Activated naive CD4-positive, alpha-beta T cell treated with anti-CD3 and anti-CD28 coated beads for 36 hours (primary cell): ENCODE measurements at regions not wholly inside any gene's neighbourhood (a gene's known extent, or its start where the extent isn't known, plus 50 kb on each side); places are given as distances from the start of the nearest gene placed in this dataset.
"Not testable (repeated sequence)": the region's sequence is repeated elsewhere in the genome, so short reads cannot be mapped to it uniquely, and the experiment has no call there.

Experiments
- CTCF ChIA-PET: fragments of 350-600 bp; sonication (Branson Sonifier 250); formaldehyde crosslinking; loops from one replicate; lab custom pipeline; 2021; ENCODE audit warnings: antibody characterized with exemption; lab: Charles Lee
- DNase-seq: peaks from one replicate; pipeline ENCODE4 v3.0.0-alpha.2; 2020
- H3K27ac Mint-ChIP-seq: one replicate; pipeline ENCODE4 v1.8.0; 2021; ENCODE audit warnings: mild to moderate bottlenecking, mixed read lengths
- H3K27me3 Mint-ChIP-seq: one replicate; pipeline ENCODE4 v1.8.0; 2021; ENCODE audit warnings: low read depth, mixed read lengths
- H3K36me3 Mint-ChIP-seq: one replicate; pipeline ENCODE4 v1.8.0; 2021; ENCODE audit warnings: low read depth, mixed read lengths
- H3K4me1 Mint-ChIP-seq: one replicate; pipeline ENCODE4 v1.8.0; 2021; ENCODE audit warnings: low read depth, mixed read lengths
- H3K4me3 Mint-ChIP-seq: one replicate; pipeline ENCODE4 v1.8.0; 2021; ENCODE audit warnings: mild to moderate bottlenecking, moderate library complexity, mixed read lengths
- H3K9me3 Mint-ChIP-seq: one replicate; pipeline ENCODE4 v1.8.0; 2021; ENCODE audit warnings: mixed read lengths
- intact Hi-C: fragments of 100-400 bp; cut with micrococcal nuclease; formaldehyde crosslinking; loops from one replicate; pipeline ENCODE4 v1.15.1; 2023

DNA sequence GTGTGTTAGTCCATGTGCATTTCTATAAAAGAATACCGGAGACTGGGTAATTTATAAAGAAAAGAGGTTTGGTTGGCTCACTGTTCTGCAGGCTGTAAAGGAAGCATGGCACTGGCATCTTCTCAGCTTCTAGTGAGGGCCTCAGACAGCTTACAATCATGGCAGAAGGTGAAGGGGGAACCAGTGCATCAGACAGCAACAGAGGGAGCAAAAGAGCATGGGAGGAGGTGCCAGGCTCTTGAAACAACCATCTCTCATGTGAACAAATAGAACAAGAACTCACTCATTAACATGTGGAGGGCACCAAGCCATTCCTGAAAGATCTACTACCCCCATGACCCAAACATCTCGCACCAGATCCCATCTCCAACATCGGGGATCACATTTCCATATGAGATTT lies 89.2 kb upstream of the IL33 start:
- no peaks in the 10 kb centered on the region for H3K36me3 Mint-ChIP-seq
- CTCF ChIA-PET, result no interaction called here

DNA sequence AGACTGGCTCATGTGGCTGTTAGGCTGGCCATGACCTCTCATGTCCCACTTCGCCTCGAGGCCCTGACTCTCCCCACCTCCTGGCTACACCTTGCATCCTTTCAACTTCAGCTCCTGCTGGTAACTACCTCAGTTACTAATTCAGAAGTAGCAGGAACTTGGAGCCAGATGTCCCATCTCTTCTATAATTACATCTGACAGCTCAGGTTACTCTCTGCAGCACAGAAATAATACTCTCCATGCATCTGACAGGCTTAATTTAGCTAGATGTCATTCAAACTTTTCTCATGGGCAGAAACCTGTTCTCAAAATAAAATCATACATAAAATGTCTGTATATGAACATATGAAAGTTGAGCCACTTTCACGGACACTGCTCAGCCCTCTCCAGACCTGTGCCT lies 92.2 kb upstream of the IL33 start:
- intact Hi-C loops, result no loop called here
- no peaks in the 10 kb centered on the region for H3K9me3 Mint-ChIP-seq
- H3K27ac Mint-ChIP-seq, result no peak overlapping the region
- no peak for DNase-seq
- no peaks in the 10 kb centered on the region for H3K36me3 Mint-ChIP-seq
- H3K4me1 Mint-ChIP-seq, result no peaks in the 10 kb centered on the region
- H3K4me3 Mint-ChIP-seq, result no peak overlapping the region
- no peaks in the 10 kb centered on the region for H3K27me3 Mint-ChIP-seq
- CTCF ChIA-PET, result no interaction called here

More for the DNA sequence above, 89.2 kb upstream of the IL33 start:
- no peak overlapping the region for H3K27ac Mint-ChIP-seq
- H3K4me1 Mint-ChIP-seq, result no peaks in the 10 kb centered on the region
- intact Hi-C loops, result no loop called here
- no peak for DNase-seq
- H3K9me3 Mint-ChIP-seq, result no peaks in the 10 kb centered on the region
- H3K4me3 Mint-ChIP-seq, result no peak overlapping the region
- H3K27me3 Mint-ChIP-seq, result peaks cover 2% of the 10 kb centered on the region

DNA sequence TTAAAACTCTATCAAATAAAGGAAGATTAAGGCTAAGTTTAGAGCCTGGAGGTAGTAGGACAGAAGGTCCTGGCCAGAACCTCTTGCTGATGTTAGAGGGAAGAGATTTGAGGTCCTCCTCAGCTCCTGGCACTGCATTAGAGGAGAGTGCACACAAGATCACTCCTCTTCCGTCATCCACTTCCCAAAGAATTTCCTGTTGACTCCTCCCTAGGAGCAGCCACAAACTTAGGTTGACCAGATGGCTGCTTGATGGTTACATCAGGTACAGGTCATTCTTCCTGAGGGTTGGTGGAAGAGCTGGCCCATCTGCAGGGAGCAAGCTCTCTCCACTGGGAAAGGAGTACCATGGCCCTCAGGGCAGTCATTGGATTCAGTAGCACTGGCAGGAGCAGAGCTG lies 93.9 kb upstream of the IL33 start:
- Mint-ChIP-seq H3K9me3 (no peaks in the 10 kb centered on the region), H3K36me3 (no peaks in the 10 kb centered on the region), H3K27me3 (no peaks in the 10 kb centered on the region), H3K4me1 (no peaks in the 10 kb centered on the region), H3K4me3 (no peak overlapping the region), H3K27ac (no peak overlapping the region)
- DNase-seq, result no peak
- intact Hi-C loops, result no loop called here
- CTCF ChIA-PET, result interaction anchor here (0.9 kb wide), 1 partner anchor 11 kb away, joined by 3 read pairs; no protein-coding TSS in a partner anchor

DNA sequence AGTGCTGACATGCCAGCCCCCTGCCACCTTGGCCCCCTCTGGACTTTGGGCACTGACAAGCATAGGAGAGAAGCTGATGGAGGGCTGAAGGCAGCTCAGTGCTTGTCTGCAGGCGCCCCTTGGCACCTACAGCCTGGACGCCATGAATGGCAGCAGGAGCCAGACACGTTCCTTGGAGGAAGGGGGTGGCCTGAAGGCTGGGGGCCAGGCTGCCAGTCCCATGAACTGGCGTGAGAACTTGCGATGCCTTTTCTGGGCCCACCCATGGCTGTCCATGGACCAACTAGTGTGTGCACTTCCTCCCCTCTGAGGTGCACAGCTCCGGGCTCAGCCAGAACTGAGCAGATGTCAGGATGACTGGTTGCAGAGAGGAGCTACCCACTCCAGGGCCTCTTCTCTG lies 99.0 kb upstream of the RANBP6 start:
- CTCF ChIA-PET, result interaction anchor here (0.7 kb wide), 1 partner anchor 280 kb away, joined by 3 read pairs; no protein-coding TSS in a partner anchor
- Mint-ChIP-seq H3K27me3 (no peaks in the 10 kb centered on the region), H3K4me1 (peaks cover 8% of the 10 kb centered on the region), H3K27ac (no peak overlapping the region), H3K36me3 (no peaks in the 10 kb centered on the region), H3K9me3 (peaks cover 3% of the 10 kb centered on the region), H3K4me3 (no peak overlapping the region)
- intact Hi-C loops, result no loop called here
- no peak for DNase-seq

DNA sequence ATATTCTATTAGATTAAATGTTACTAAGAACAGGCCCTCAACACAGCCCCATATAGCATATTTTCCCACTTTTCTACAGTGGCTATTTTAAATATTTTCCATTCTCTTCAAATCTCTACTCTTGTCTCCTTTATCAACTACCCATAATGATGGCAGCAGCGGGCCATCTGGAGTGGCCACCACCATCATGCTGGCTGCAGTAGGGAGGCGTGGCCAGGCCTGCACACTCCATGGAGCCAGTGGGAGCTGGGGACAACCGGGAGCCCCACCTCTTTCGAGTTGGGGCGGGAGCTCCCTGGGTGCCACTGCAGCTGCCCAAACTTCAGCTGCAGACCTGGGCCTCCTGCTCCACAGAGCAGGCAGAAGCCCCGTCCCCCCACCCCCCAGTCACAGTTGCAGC lies 98.4 kb upstream of the RANBP6 start:
- H3K9me3 Mint-ChIP-seq, result peaks cover 3% of the 10 kb centered on the region
- no peaks in the 10 kb centered on the region for H3K27me3 Mint-ChIP-seq
- CTCF ChIA-PET, result no interaction called here

DNA sequence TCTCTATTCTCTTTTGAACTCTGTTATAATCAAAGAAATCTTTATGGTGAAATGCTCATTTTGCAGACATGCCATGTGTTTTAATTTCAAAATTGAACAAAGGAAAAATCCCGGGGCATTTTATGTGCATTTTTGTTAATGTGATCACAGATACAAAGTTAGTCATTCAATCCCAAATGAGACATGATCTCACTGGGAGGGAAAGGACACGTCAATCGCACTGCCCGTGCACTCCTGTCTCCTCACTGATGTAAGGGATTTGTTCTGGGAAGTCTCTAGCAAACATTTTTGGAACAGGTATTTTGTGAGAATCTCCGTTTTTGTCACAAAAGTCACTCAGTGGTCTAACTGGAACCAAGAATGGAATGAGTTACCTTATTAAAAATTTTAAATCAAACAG lies 97.9 kb upstream of the RANBP6 start:
- Mint-ChIP-seq H3K27ac (no peak overlapping the region), H3K9me3 (peaks cover 3% of the 10 kb centered on the region)

More for the DNA sequence above, 98.4 kb upstream of the RANBP6 start:
- Mint-ChIP-seq H3K4me1 (peaks cover 11% of the 10 kb centered on the region), H3K27ac (no peak overlapping the region), H3K36me3 (no peaks in the 10 kb centered on the region), H3K4me3 (no peak overlapping the region)
- intact Hi-C loops, result no loop called here
- DNase-seq, result no peak

DNA sequence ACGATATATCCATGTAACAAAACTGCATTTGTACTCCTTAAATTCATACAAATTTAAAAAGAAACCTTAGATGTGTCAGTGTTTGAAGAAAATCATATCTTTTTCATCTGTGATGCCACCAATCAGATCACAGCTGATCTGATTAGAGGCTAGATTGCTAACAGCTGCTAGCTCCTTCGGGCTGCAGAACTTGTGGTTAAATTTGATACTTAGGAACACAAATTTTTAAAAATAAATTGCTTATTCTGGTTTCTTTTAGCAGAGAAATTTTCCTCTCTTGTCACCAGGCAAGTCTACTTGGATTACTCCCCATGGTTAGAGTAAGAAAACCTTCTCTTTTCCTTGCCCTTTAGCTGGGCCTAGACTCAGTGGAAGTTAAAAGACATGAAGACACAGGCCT lies 94.6 kb upstream of the RANBP6 start:
- Mint-ChIP-seq H3K4me3 (no peak overlapping the region), H3K27me3 (no peaks in the 10 kb centered on the region), H3K9me3 (no peaks in the 10 kb centered on the region), H3K27ac (no peak overlapping the region), H3K36me3 (no peaks in the 10 kb centered on the region), H3K4me1 (peaks cover 24% of the 10 kb centered on the region)
- CTCF ChIA-PET, result no interaction called here
- no peak for DNase-seq
- intact Hi-C loops, result no loop called here

More for the DNA sequence above, 97.9 kb upstream of the RANBP6 start:
- intact Hi-C loops, result no loop called here
- no peak for DNase-seq
- H3K27me3 Mint-ChIP-seq, result no peaks in the 10 kb centered on the region
- H3K4me1 Mint-ChIP-seq, result peaks cover 11% of the 10 kb centered on the region
- no peaks in the 10 kb centered on the region for H3K36me3 Mint-ChIP-seq
- H3K4me3 Mint-ChIP-seq, result no peak overlapping the region
- CTCF ChIA-PET, result no interaction called here

DNA sequence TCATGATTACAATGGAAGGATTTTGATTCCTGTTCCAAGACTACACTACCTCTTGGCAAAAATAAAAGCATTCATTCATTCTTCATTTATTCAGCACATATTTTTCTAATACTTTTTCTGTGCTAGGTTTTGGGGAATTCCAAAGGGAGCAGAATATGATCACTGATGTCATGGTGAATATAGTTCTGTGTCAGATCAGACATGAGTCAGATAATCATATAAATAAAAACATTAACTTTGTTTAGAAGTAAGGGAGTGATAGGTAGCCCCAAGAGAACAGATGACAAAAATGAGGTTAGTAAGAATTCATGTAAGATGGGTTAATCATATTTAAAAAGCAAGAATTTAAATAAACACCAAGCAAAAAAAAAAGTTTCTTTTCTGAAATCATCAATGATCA lies 94.1 kb upstream of the RANBP6 start:
- H3K4me3 Mint-ChIP-seq, result no peak overlapping the region
- CTCF ChIA-PET, result no interaction called here
- peaks cover 24% of the 10 kb centered on the region for H3K4me1 Mint-ChIP-seq
- intact Hi-C loops, result no loop called here
- no peaks in the 10 kb centered on the region for H3K9me3 Mint-ChIP-seq
- no peaks in the 10 kb centered on the region for H3K36me3 Mint-ChIP-seq
- no peak overlapping the region for H3K27ac Mint-ChIP-seq
- no peak for DNase-seq
- no peaks in the 10 kb centered on the region for H3K27me3 Mint-ChIP-seq

DNA sequence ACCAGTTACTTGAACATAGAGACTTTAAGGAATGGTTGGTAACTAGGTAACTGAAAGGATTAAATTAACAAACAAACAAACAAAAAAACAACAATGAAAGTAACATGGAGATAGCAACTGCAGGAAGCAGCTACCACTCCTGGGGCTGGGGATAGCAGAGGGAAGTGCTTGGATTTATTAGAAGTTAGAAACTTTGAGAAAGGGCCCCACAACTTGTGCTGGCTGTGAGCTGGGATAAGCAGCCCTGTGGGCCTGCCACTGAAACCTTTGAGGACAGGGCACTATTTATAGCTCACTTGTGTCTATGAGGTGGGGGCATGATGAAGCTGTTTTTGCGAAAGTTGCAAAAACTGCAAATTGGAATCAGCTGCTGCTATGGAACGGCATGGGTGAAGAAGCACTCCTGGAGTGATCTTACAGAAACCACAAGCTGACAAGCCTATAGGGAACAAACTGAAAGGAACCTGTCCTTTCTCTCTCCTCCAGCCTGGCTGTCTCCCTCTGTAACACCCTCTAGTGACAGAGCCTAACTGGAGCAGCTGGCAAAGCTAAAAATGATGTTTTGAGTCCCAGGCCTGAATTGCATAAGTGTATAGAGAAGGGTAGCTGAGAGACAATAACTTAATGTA lies 91.4 kb upstream of the RANBP6 start:
- CTCF ChIA-PET, result interaction anchor here (0.8 to 3.3 kb wide), 4 partner anchors 41 to 479 kb away, joined by 3 to 13 read pairs (median 4); no protein-coding TSS in a partner anchor
- peak; percentile 11 for DNase-seq
- H3K27me3 Mint-ChIP-seq, result no peaks in the 10 kb centered on the region
- peaks cover 24% of the 10 kb centered on the region for H3K4me1 Mint-ChIP-seq
- no peaks in the 10 kb centered on the region for H3K9me3 Mint-ChIP-seq
- H3K36me3 Mint-ChIP-seq, result no peaks in the 10 kb centered on the region
- H3K4me3 Mint-ChIP-seq, result no peak overlapping the region
- intact Hi-C loops, result no loop called here
- no peak overlapping the region for H3K27ac Mint-ChIP-seq

DNA sequence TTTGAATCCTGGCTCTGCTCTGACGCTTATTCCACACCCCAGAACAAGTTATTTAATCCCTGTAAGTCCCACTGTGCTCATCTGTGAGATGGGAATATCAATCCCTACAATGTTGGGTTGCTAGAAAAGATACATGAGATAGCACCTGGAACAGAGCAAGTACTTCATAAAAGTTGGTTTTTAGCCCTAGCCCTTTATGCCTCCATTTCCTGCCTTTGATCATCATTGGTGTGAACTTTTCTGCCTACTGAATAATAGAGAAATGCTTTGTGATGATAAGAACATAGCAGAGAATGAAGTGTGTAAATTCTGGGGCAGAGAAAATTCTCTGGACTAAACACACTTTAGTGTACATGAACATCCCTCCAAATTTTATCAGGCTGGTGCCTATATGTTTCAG lies 90.3 kb upstream of the RANBP6 start:
- no peak for DNase-seq
- Mint-ChIP-seq H3K4me1 (peaks cover 24% of the 10 kb centered on the region), H3K36me3 (no peaks in the 10 kb centered on the region), H3K27ac (no peak overlapping the region), H3K9me3 (no peaks in the 10 kb centered on the region), H3K27me3 (no peaks in the 10 kb centered on the region), H3K4me3 (no peak overlapping the region)
- intact Hi-C loops, result no loop called here
- CTCF ChIA-PET, result no interaction called here

DNA sequence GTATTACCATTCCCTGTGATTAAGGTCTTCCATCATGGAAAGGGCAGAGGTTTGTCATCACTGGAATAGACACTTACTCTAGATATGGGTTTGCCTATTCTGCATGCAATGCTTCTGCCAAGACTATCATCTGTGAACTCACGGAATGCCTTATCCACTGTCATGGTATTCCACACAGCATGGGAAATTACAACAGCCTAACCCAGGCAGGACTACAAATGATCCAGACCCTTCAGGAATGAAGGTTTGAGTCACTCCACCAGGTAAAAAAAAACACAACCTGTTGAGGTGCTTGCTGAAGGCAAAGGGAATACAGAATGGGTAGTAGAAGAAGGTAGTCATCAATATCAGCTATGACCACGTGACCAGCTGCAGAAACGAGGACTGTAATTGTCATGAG lies 89.0 kb upstream of the RANBP6 start:
- H3K27ac Mint-ChIP-seq, H3K9me3 Mint-ChIP-seq, DNase-seq, H3K27me3 Mint-ChIP-seq, H3K4me3 Mint-ChIP-seq, CTCF ChIA-PET, intact Hi-C loops, H3K36me3 Mint-ChIP-seq: not testable (repeated sequence)
- H3K4me1 Mint-ChIP-seq, result peaks cover 16% of the 10 kb centered on the region

DNA sequence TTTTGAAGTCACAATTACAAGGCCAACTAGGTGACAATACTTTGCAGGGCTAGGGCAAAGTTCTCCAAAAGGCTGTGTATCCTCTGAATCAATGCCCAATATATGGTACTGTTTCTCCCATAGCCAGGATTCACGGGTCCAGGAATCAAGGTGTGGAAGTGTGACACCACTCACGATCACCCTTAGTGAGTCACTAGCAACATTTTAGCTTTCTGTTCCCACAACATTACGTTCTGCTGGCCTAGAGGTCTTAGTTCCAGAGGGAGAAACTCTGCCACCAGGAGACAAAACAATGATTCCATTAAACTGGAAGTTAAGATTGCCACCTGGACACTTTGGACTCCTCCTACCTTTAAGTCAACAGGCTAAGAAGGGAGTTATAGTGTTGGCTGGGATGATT lies 88.5 kb upstream of the RANBP6 start:
- CTCF ChIA-PET, H3K9me3 Mint-ChIP-seq, H3K36me3 Mint-ChIP-seq, DNase-seq, H3K27ac Mint-ChIP-seq, H3K4me3 Mint-ChIP-seq, intact Hi-C loops, H3K27me3 Mint-ChIP-seq: not testable (repeated sequence)
- H3K4me1 Mint-ChIP-seq, result peaks cover 13% of the 10 kb centered on the region

DNA sequence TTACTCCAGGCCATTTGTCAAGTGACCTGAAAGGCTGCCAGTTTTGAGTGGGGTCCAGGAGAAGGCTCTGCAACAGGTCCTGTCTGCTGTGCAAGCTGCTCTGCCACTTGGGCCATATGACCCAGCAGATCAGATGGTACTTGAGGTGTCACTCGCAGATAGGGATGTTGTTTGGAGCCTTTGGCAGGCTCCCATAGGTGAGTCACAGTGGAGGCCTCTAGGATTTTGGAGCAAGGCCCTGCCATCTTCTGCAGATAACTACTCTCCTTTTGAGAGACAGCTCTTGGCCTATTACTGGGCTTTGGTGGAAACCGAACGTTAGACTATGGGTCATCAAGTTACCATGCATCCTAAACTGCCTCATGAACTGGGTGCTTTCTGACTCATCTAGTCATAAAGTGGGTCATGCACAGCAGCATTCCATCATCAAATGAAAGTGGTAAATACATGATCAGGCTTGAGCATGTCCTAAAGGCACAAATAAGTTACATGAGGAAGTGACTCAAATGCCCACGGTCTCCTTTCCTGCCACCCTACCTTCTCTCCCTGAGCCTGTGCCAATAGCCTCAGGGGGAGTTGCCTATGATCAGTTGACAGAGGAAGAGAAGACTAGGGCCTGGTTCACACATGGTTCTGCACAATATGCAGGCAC lies 87.0 kb upstream of the RANBP6 start:
- DNase-seq, H3K9me3 Mint-ChIP-seq, intact Hi-C loops, H3K36me3 Mint-ChIP-seq, H3K4me3 Mint-ChIP-seq, H3K27me3 Mint-ChIP-seq, H3K27ac Mint-ChIP-seq, CTCF ChIA-PET: not testable (repeated sequence)
- H3K4me1 Mint-ChIP-seq, result peaks cover 13% of the 10 kb centered on the region
